GM18907 (cell line): ENCODE measurements at regions not wholly inside any gene's neighbourhood (a gene's known extent, or its start where the extent isn't known, plus 50 kb on each side); places are given as distances from the start of the nearest gene placed in this dataset.

ENCODE experiments used
- ATAC-seq: cut with Tn5 transposase; IDR thresholded peaks from one replicate; pipeline ENCODE4 v1.9.1; 2021; ENCODE audit warnings: mild to moderate bottlenecking, moderate library complexity; ENCODE audit not compliant: unreplicated experiment

DNA sequence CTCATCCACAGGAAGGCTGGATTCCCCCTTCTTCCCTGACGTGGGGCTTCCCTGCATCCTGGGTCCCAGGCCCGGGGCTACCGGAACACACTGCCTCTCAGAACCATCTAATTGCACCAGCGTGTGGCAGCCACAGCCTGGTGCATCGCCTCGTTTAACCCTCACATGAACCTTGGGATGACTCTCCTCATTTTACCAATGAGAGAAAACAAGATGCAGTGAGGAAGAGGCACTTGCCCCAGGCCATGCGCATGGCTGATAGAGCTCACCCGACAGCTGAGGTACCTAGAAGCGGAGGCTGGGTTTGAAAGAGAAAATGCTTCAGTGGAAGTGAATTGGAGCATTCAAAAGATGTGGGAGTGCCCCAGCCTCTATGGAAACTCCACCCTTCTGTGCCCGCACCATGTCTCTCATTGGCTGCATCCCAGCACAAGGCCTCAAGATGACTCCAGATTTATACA is 162.3 kb downstream of the KATNIP start:
- no peak for ATAC-seq

DNA sequence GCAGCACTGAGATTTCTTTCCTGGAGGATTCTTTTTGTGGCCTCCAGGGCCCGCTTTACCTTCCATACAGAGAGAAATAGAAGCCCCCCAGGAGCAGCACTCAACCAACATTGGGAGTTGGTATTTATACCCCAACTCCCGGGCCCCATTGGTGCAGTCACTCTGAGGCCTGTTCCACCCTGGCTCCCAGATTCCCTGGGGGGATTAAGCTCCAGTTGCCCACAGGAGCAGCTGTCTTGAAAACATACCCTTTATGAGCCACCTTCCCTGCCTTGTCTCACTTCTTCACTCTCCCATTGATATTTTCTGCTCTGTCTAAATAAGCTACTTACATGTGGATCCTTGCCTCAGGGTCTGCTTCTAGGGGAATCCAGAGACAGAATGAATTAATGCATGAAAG is 167.8 kb downstream of the KATNIP start:
- ATAC-seq, result no peak

DNA sequence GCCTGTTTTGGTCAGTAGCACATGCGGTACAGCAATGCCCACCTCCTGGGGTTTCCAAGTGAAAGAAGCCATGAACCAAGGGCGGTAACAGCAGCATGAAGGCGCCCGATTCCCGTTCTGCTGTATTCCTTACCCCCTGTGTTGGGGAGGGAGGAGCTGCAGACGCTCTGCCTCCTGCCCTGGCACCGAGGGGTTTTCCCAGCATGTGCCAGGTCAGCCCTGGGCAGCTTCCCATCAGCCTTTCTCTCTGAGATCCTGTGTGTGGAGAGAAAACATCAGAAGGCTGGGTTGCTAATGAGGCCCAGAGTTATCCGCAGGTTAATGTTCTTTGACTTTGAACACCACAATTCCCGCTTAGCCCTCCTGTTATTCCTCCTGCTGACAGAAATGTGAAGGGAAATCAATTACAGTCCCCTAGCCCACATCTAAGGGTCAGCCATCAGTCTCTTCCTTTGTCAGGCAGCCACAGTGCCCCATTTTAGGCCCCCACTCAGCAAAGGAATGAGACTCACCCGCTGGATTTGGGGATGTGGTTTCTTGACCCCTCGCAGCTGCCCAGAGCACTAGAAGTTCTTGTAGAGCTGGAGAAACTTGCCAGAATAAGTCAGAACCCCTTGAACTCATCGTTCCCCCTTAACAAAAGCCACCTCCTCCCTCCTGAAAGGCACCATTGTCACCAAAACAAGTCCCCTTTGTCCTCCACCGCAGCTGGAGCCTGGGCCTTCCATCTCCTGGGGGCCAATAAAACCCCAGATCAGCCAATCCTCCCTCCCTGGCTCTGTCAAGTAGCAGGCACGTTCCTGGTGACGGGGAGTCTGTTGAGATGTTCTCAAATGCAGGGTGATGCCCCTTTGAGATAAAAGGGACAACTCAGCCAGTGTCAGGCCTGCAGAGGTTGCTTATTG is 168.5 kb downstream of the KATNIP start:
- ATAC-seq, result no peak

DNA sequence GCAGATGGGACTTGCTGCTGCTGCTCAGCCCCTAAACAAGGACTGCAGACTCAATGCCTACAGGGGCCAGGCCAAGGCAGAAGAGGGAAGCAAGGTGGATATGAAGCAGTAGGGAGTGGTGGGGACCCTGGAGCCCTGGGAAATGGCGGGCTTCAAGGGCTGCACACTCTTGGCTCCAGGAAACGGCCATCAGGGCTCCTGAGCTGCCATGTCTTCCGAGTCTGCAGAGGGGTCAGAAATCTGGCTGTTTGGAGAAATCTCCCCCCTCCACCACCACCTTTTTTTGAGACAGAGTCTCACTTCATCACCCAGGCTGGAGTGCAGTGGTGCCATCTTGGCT is 169.1 kb downstream of the KATNIP start:
- ATAC-seq, result no peak

DNA sequence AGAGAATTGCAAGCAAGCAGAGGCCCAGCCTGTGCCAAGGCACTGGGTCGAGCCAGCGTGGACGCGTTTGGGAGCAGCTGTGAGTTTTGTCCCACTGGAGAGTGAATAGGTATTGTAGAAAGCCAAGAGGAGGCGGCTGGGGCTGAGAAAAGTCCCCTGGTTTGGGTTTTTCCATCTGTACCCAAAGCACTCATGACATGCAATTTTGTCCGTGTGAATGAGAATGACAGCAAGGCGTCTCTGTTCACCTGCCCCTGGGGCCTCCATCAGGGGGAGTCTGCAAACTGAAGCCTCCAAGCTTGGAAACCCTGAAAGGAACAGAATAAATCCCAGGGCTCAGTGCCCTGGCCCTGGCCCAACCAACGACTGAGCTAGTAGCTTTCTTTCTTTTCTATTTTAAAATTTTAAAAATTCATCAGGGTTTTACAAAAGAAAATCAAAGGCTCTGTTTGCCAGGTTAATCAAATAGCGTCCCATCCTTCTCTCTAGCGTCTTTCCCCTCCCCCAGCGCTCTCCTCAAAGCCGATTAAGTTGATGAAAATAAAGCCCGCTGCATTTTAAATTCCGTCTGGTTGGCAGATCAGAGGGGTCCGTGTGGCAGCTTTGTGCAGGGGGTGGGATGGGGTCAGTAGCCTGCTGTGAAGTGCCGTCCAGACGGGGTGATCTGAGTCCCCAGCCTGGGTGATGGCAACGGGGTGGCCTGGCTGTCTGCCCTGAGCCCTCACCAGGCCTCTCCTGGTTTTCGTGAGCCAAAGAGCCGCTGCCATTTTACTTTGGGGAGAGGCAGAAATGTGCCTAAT is 171.0 kb downstream of the KATNIP start:
- no peak for ATAC-seq

DNA sequence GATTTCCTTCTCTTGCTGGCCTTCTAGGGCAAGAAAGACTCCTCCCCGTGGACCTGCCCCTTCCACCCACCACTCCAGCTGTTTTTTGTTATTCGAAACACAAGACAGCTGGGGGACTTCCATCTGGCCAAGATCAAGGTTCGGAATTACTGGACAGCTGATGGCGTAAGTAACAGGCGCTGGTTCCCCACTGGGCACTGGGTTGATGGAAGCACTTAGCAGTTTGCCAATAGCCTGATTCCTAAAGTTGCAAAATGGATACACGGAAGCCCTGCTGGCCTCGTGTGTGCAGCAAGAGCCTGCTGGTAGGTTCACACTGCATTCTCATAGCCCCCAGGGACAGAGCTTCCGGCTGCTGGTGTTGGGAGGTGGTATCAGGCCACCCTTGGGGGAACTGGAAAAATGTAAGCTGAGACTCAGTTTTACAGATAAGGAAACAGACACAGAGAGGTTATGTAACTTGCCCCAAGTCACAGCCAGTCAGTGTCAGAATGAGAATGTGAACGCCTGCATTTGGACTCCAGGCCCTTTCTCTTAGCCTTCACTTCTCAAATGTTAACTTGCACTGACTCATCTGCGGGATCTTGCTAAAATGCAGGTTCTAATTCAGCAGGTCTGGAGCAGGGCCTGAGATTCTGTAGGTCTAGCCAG is 171.7 kb downstream of the KATNIP start:
- ATAC-seq, result no peak

DNA sequence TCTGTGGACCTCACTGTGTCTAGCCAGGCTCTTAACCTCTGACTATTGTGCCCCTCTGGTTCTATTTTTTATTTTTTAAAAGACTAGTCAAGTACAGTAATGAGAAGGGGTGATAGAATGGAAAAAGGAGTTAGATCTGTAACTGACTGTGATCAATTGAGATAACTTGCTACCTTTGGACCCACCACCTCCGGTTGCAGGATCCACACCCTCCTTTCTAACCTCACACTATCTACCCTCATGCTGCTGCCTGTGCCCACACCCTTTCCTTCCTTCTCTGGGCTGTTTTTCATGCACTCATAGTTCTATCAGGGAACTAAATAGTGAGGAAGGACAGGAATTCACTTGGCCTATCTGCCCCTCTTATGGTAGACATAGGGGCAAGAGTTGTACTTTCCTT is 172.3 kb downstream of the KATNIP start:
- ATAC-seq, result no peak

DNA sequence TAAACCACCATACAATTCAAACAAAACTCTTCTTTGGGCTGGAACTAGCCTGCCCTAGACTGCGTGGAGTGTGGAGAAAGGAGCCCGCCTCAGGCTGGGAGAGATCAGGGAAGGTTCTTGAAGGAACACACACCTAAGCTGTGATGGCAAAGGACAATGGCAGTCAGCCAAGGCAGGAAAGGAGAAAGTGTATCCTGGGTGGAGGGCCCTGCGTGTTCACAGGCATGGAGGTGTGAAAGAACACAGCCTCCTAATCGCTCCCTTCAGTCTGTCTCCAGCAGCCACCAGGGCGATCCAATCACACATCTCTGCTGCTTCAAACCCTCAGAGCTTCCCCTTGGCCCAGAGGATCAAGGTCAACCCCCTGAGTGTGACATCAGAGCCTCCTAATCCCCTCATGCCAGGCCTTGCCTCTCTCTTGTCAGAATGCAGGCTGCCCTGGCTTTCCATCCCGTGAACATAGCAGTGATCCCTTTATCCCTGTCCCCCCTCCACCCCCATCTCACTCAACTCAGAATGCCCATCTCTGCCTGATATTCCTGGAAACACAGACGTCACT is 173.0 kb downstream of the KATNIP start:
- ATAC-seq, result no peak

DNA sequence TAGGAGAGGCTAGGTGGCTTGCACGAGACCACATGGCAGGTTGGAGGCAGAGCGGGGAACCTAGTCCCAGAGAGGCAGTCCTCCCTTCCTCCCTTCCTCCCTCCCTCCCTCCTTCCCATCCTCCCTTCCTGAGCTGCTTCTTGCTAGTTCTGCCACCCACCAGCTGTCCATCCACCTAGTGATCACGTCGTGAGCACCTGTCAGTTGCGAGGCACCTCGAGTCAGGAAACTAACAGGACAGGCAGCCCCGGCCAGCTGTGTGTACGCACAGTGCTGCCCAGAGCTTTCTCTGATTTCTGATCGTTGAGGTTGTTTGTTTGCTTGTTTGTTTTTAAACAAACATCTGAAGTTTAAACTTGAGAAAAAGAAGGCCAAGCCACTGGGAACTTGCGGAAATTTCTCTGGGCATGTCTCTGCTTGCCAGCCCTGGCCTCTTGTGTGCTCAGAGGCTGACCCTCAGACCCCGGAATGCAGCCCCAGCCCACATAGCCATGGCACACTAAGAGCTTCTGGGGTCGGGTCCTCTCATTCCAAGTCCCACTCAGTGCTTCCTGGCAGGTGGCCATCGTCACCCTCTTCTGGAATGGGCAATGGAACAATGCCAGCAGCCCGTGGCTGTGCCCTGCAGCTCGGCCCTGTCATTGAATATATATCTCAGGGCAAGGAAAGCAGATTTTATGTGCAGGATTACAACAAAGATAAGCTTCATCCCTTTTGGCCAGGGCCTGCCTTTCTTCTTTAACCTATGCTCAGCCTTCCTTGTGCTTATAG is 174.0 kb downstream of the KATNIP start:
- no peak for ATAC-seq

DNA sequence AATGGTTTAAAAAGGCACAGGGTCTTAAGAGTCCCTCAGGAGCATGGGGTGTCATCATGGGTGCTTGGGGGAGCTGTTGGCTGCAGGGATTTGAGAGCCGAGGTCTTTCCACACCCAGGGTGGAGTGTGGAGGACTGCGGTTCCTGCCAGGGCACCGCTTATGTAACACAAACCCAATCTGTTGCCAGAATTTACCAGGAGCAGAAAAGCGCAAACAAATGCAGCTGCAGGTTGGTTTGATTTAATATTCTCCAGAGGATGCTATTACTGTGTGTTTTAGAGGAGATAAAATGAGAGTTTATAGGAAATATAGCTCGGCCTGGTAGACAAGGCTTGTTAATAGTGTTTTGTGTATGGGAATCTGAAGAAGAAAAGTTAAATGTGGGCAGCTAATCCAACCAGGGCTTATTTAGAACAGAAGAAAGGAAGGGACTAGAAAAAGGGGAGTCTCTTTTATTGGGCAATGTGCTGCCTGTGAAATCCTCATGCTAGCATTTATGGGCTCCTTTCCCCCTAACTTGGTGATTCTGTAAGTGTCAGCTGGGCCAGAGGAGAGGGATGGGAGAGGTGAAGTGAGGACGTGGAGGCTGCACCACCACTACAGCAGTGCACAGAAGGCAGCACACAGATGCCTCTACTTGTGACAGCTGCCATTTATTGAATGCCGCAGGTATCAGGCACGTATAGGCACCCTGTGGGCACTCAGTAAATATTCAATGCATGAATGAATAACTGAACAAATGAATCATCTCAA is 174.7 kb downstream of the KATNIP start:
- ATAC-seq, result no peak

DNA sequence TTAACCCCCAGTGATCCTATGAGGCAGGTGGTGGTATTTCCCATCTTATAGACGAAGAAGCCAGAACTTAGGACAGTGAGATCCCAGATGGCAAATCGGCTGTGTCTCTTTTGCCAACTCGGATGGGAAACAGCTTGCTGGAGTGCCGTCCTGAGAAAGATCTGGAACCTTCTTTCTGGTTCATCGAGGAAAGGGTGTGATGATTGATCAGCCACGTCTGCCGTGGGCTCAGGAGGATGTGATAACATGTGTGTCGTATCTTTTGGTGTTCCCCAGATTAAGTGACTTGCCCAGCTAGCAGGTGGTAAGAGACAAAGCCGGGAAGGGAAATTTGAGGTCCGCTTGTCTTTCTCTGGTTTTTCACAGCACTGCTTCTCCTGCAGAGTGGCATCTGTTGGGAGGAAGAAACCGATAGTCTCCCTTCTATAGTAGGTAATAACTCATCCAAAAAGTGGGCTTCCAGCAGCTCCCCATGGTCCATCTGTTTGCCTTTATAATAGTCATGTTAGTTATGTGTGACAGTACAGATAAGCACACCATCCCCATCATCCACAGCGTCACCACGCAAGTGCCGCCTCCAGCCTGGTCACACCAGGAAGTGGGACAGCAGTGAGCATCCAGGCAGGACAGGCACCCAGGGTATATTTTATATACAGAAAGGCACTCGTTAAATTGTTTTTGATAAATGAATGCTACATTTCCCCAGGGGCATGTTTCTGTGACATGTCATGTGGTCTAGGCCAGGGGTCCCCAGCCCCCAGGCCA is 175.5 kb downstream of the KATNIP start:
- ATAC-seq, result no peak

DNA sequence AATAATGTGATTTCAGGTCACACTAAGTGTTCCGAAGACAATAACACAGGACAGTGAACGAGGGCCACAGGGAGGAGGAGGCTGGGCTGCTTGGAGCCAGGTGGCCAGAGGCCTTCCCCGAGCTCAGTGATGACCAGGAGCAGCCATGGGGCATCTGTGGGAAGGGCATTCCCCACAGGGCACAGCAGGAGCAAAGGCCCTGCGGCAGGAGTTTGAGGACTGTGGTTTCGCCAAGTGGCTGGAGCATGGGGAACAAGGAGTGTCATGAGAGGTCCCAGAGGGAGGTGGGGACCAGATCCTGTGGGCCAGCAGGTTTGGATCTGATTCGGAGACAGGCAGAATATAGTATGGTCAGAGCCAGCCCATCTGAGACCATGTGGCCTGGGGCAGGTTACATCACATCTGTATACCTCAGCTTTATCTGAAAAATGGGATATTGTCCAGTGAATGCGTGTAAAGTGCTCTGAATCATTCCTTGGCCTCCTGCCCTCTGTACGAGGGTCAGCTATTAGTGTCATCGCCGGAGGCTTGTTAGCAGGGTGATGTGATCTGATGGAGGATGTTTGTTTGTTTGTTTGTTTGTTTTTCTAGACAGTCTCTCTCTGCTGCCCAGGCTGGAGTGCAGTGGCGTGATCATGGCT is 176.8 kb downstream of the KATNIP start:
- ATAC-seq, result no peak

DNA sequence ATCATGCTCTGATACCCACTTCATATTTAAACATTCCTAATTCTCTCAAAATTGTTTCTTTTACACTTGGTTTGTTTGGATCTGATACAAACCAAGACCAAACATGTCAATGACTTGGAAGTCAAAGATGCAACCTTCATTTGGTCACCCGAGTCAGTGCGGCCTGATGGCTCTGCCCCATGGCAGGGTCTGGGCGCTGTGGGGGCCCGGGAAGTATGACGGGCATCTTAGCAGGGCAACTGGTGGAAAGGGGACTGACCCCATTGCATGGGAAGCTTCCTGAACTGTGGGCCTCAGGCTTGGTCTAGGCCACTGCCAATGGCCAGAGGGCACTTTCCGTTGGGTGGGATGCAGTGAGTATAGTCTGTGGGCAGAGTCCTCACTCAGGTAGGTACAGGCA is 178.0 kb downstream of the KATNIP start:
- no peak for ATAC-seq

DNA sequence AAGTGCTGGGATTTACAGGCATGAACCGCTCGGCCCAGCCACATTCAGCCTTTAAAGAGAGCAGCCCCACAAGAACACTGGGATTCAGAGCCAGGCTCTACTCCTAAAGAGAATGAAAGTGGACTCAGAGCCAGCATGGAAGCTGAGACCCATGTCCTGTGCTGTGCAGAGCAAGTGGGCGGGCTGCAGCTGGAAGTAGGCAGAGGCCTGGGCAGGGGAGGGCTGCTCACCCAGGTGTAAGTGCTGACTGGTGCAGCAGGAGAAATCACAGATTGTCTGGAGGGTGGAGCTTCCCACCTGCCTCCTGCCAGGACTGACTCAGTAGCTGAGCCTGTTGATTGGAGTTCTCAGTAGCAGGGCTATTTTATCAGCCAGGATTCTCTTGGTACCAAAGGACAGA is 178.7 kb downstream of the KATNIP start:
- no peak for ATAC-seq

DNA sequence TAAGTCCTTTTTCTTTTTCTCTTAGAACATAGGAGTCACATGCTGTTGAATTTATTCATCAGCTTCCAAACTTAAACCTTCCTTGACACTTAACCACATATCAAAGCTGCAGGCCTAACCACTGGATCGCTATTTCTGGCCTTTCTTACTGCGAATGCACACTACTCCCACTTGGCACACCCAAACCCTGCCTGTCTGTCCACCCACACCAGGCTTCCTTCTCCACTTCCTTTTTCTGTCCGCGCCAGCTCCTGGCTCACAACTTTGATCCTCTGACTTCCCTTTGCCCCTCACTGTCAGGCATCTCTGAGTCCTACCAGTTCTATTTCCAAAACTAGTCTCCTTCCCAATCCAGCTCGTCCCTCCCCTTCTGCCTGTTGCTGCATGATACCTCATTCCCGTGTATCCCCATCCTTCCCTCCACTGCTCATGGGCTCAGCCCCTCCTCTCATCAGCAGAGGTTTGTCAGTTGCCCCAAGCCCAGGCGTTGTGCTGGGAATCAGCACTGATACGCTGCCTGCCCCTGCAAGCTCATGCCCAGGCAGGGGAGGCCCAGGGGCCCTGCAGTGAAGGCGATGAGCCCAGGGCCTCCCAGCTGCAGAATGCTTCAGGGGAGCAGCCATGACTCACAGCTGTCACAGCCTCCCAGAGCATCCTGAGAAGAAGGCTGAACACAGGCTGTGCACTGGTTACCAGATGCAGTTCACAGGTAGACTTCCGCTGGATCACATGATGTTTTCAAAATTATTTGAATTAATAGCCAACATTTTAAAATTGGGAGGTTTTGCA is 179.8 kb downstream of the KATNIP start:
- ATAC-seq, result no peak

DNA sequence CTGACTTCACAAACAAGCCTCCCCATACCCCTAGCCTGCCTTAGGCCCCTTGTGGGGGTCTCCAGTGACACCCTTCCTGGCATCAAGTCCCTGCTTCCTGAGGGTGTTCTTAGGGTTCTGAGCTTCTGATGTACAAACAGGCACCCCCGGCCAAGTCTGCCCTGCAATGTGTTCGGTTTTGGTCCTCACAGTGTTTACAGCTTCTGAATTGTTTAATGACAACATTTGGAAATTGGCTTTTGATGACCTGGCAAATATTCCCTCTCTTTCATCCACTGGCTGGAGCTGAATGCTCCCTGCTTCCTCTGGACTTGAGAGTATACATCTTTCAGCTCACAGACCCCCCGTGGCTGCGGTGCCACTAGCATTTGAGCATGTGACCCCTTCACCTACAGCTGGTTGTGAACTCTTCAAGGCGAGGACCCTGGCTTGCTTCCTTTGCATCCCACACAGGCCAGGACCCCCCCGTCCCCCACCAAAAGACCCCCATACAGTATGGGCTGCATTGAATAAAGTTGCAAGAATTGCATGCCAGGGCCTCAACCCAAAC is 180.8 kb downstream of the KATNIP start:
- ATAC-seq, result no peak

DNA sequence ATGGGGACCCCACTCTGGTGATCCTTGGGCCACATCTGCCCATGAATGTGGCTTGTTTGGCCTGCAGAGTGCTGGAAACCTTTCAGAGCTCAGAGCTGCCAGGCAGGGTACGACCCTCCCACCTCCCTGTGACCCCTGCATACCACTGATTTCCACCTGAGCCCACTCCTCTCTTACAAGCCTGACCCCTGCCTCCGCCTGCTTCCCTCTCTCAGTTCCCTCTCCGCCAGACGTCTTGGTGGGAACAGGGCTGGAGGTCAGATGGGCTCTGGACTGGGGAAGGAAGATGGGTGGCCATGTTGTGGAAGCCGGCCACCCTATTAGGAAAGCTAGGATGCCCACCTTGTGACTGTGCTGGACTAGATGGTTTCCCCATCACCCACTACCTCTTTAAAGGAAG is 185.1 kb downstream of the KATNIP start:
- ATAC-seq, result no peak

DNA sequence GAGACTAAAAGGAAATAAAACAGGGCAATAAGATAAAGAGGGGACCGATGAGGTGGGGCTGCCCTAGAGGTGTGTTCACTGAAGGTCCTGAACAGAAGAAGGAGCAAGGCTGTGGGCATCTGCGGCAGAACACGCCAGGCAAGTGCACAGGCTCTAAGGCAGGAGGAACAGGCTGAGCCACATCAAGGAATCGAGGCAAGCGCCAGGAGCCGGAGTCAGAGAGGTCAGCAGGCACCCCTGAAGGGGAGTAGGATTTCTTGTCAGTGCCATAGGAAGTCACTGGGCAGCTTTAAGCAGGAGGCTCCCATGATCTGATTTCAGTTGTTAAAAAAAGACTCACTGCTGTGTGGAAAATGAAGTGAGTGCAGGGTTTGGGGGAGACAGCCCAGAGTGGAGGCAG is 186.5 kb downstream of the KATNIP start:
- no peak for ATAC-seq
